Keratinocyte (primary cell): ENCODE measurements at regions not wholly inside any gene's neighbourhood (a gene's known extent, or its start where the extent isn't known, plus 50 kb on each side); places are given as distances from the start of the nearest gene placed in this dataset.

Experiments
- DNase-seq: peaks from one replicate; pipeline ENCODE4 v3.0.0-alpha.2; 2011; ENCODE audit warnings: low read depth, missing footprints, low spot score
- FAIRE-seq: peaks from 2 replicates; lab custom pipeline; 2011; peaks lifted over from hg19 to GRCh38; lab: Jason Lieb, UNC
- H2AFZ ChIP-seq: 2 replicates; pipeline ENCODE4 v1.6.0; 2012; ENCODE audit warnings: low read length, control low read depth, inconsistent platforms; ENCODE audit not compliant: control insufficient read depth
- H3K27ac ChIP-seq: 2 replicates; pipeline ENCODE4 v1.5.1; 2011; ENCODE audit warnings: low read length; ENCODE audit not compliant: control insufficient read depth, insufficient read depth
- H3K27me3 ChIP-seq: 3 replicates; pipeline ENCODE4 v1.6.0; 2011; ENCODE audit warnings: low read length; ENCODE audit not compliant: control insufficient read depth, insufficient read depth; ENCODE audit errors: extremely low read depth
- H3K36me3 ChIP-seq, 2 experiments: 2 replicates in 1 of 2; 3 replicates in 1 of 2; pipeline ENCODE4 v1.5.1; 2011; ENCODE audit warnings: low read length in 2 of 2, mild to moderate bottlenecking in 1 of 2; ENCODE audit not compliant: control insufficient read depth in 2 of 2, insufficient read depth in 2 of 2; ENCODE audit errors: extremely low read depth in 1 of 2
- H3K4me1 ChIP-seq: 3 replicates; pipeline ENCODE4 v1.5.1; 2011; ENCODE audit warnings: low read length; ENCODE audit not compliant: control insufficient read depth, insufficient read depth; ENCODE audit errors: extremely low read depth
- H3K4me2 ChIP-seq: 3 replicates; pipeline ENCODE4 v1.6.0; 2011; ENCODE audit warnings: low read depth, low read length; ENCODE audit not compliant: control insufficient read depth, insufficient read depth; ENCODE audit errors: extremely low read depth
- H3K4me3 ChIP-seq, 3 experiments: fragments of 200-600 bp in 1 of 3; sonication (generic) in 1 of 3; 2 replicates in 2 of 3; 3 replicates in 1 of 3; pipeline ENCODE4 v1.5.1; 2011 to 2016; ENCODE audit warnings: low read length in 3 of 3, mild to moderate bottlenecking in 3 of 3, control low read depth in 2 of 3, inconsistent platforms in 1 of 3, low read depth in 1 of 3, mixed read lengths in 1 of 3, mixed run types in 1 of 3, moderate library complexity in 1 of 3; ENCODE audit not compliant: control insufficient read depth in 2 of 3, insufficient read depth in 2 of 3; ENCODE audit errors: extremely low read depth in 1 of 3
- H3K79me2 ChIP-seq: 2 replicates; pipeline ENCODE4 v1.6.0; 2012; ENCODE audit warnings: low read length; ENCODE audit not compliant: control insufficient read depth, insufficient read depth
- H3K9ac ChIP-seq: 3 replicates; pipeline ENCODE4 v1.6.0; 2011; ENCODE audit warnings: low read length; ENCODE audit not compliant: control insufficient read depth, insufficient read depth; ENCODE audit errors: extremely low read depth
- H3K9me1 ChIP-seq: 3 replicates; pipeline ENCODE4 v1.6.0; 2011; ENCODE audit warnings: low read length; ENCODE audit not compliant: control insufficient read depth, insufficient read depth; ENCODE audit errors: extremely low read depth
- H3K9me3 ChIP-seq: 2 replicates; pipeline ENCODE4 v1.5.1; 2012; ENCODE audit warnings: low read depth, low read length; ENCODE audit not compliant: control insufficient read depth
- H4K20me1 ChIP-seq: 3 replicates; pipeline ENCODE4 v1.6.0; 2011; ENCODE audit warnings: low read length; ENCODE audit not compliant: control insufficient read depth, insufficient read depth; ENCODE audit errors: extremely low read depth
- CTCF ChIP-seq, 3 experiments: IDR thresholded peaks in 1 of 3; conservative IDR thresholded peaks in 1 of 3; optimal IDR thresholded peaks in 1 of 3; 2 replicates in 2 of 3; 3 replicates in 1 of 3; pipeline versions ENCODE3 to v1.5.1; 2011; ENCODE audit warnings: low read length in 3 of 3, mild to moderate bottlenecking in 3 of 3, moderate library complexity in 2 of 3, control low read depth in 1 of 3, inconsistent platforms in 1 of 3; ENCODE audit not compliant: insufficient read depth in 2 of 3; ENCODE audit errors: extremely low read depth in 1 of 3
- EZH2 ChIP-seq: IDR thresholded peaks from one replicate; pipeline ENCODE4 v1.6.1; 2012; ENCODE audit warnings: inconsistent platforms, mild to moderate bottlenecking, low read length, moderate library complexity
- dilution Hi-C: fragments of 300-500 bp; cut with MboI; formaldehyde crosslinking; loops from one replicate; pipeline ENCODE4 v1.7.0; 2020; ENCODE audit warnings: low sequenced_read_pairs; ENCODE audit not compliant: extremely low pct_ligation_motif_present

- no peaks in the 10 kb centered on the region for H3K9me1 ChIP-seq
- H3K27ac ChIP-seq, result no peak overlapping the region
- no peaks in the 10 kb centered on the region for H3K27me3 ChIP-seq
- no peak for DNase-seq
- dilution Hi-C loops, result no loop called here
- FAIRE-seq, result no peak
- H3K4me3 ChIP-seq, result no peak overlapping the region
- H2AFZ ChIP-seq, result no peak overlapping the region
- no peak for TF ChIP-seq CTCF (optimal IDR thresholded peaks at IDR 0.05 in 1 of 3, IDR thresholded peaks at IDR 0.05 in 1 of 3, conservative IDR thresholded peaks at IDR 0.05 in 1 of 3; ENCODE audit: extremely low read depth in 1 of 3, insufficient read depth in 2 of 3, low read length in 3 of 3)
- TF ChIP-seq EZH2, result no peak
- H3K4me1 ChIP-seq, result no peaks in the 10 kb centered on the region
- H3K79me2 ChIP-seq, result no peaks in the 10 kb centered on the region
- H3K36me3 ChIP-seq, result no peaks in the 10 kb centered on the region
- no peak overlapping the region for H3K9ac ChIP-seq
- H4K20me1 ChIP-seq, result no peaks in the 10 kb centered on the region
- H3K4me2 ChIP-seq, result no peak overlapping the region
- H3K9me3 ChIP-seq, result no peaks in the 10 kb centered on the region
Measured at GRCh38 chr12:71335963-71336257, 103.7 kb upstream of the LGR5 start.

GRCh38 chr12:71335151-71335962 lies 104.2 kb upstream of the LGR5 start:
- no peaks in the 10 kb centered on the region for H4K20me1 ChIP-seq
- H3K27ac ChIP-seq, result no peak overlapping the region
- H3K9ac ChIP-seq, result no peak overlapping the region
- no peaks in the 10 kb centered on the region for H3K79me2 ChIP-seq
- H3K9me1 ChIP-seq, result no peaks in the 10 kb centered on the region
- H3K36me3 ChIP-seq, result no peaks in the 10 kb centered on the region
- no peaks in the 10 kb centered on the region for H3K9me3 ChIP-seq
- no peak overlapping the region for H3K4me2 ChIP-seq
- H3K4me1 ChIP-seq, result no peaks in the 10 kb centered on the region
- no peak for FAIRE-seq
- dilution Hi-C loops, result no loop called here
- H3K27me3 ChIP-seq, result no peaks in the 10 kb centered on the region
- DNase-seq, result no peak
- H3K4me3 ChIP-seq, result no peak overlapping the region
- H2AFZ ChIP-seq, result no peak overlapping the region
- TF ChIP-seq CTCF (optimal IDR thresholded peaks at IDR 0.05 in 1 of 3, IDR thresholded peaks at IDR 0.05 in 1 of 3, conservative IDR thresholded peaks at IDR 0.05 in 1 of 3; ENCODE audit: extremely low read depth in 1 of 3, insufficient read depth in 2 of 3, low read length in 3 of 3), result no peak
- TF ChIP-seq EZH2, result no peak
